ENCODE measurements at regions not wholly inside any gene's neighbourhood (a gene's known extent, or its start where the extent isn't known, plus 50 kb on each side); places are given as distances from the start of the nearest gene placed in this dataset.
"Not testable (repeated sequence)": the region's sequence is repeated elsewhere in the genome, so short reads cannot be mapped to it uniquely, and the experiment has no call there.

- not testable (repeated sequence) for H3K4me3 Mint-ChIP-seq (ENCODE audit: unreplicated experiment)
- H3K4me1 Mint-ChIP-seq (ENCODE audit: unreplicated experiment): peaks cover 13% of the 10 kb centered on the region
Measured at GRCh38 chr1:146401281-146401825, 172.5 kb upstream of the NOTCH2NLA start.

GRCh38 chr1:146400173-146401121 lies 171.6 kb upstream of the NOTCH2NLA start:
- not testable (repeated sequence) for H3K27me3 Mint-ChIP-seq (ENCODE audit: unreplicated experiment); H3K9me3 Mint-ChIP-seq (ENCODE audit: unreplicated experiment); H3K36me3 Mint-ChIP-seq (ENCODE audit: low read depth, unreplicated experiment)
- peak; percentile 18 for DNase-seq (ENCODE audit: low spot score)
- H3K4me3 Mint-ChIP-seq (ENCODE audit: unreplicated experiment): peak overlapping the region; percentile 23
- peak overlapping the region; percentile 95 for H3K27ac Mint-ChIP-seq (ENCODE audit: unreplicated experiment)
- peaks cover 13% of the 10 kb centered on the region for H3K4me1 Mint-ChIP-seq (ENCODE audit: unreplicated experiment)

More at GRCh38 chr1:146401281-146401825, 172.5 kb upstream of the NOTCH2NLA start:
- DNase-seq (ENCODE audit: low spot score); H3K9me3 Mint-ChIP-seq (ENCODE audit: unreplicated experiment); H3K36me3 Mint-ChIP-seq (ENCODE audit: low read depth, unreplicated experiment); H3K27me3 Mint-ChIP-seq (ENCODE audit: unreplicated experiment): not testable (repeated sequence)
- peak overlapping the region; percentile 95 for H3K27ac Mint-ChIP-seq (ENCODE audit: unreplicated experiment)
- TF ChIP-seq CTCF (IDR thresholded peaks at IDR 0.05; ENCODE audit: unreplicated experiment): peak; percentile 47

GRCh38 chr1:146399225-146399624 lies 170.4 kb upstream of the NOTCH2NLA start:
- not testable (repeated sequence) for H3K9me3 Mint-ChIP-seq (ENCODE audit: unreplicated experiment); H3K4me3 Mint-ChIP-seq (ENCODE audit: unreplicated experiment); H3K36me3 Mint-ChIP-seq (ENCODE audit: low read depth, unreplicated experiment); DNase-seq (ENCODE audit: low spot score); H3K27ac Mint-ChIP-seq (ENCODE audit: unreplicated experiment); H3K27me3 Mint-ChIP-seq (ENCODE audit: unreplicated experiment)
- peaks cover 13% of the 10 kb centered on the region for H3K4me1 Mint-ChIP-seq (ENCODE audit: unreplicated experiment)

GRCh38 chr1:146396801-146397200 lies 168.0 kb upstream of the NOTCH2NLA start:
- DNase-seq (ENCODE audit: low spot score); H3K9me3 Mint-ChIP-seq (ENCODE audit: unreplicated experiment); H3K27me3 Mint-ChIP-seq (ENCODE audit: unreplicated experiment): not testable (repeated sequence)

GRCh38 chr1:146396242-146396641 lies 167.4 kb upstream of the NOTCH2NLA start:
- H3K36me3 Mint-ChIP-seq (ENCODE audit: low read depth, unreplicated experiment); H3K9me3 Mint-ChIP-seq (ENCODE audit: unreplicated experiment); H3K27ac Mint-ChIP-seq (ENCODE audit: unreplicated experiment); H3K4me3 Mint-ChIP-seq (ENCODE audit: unreplicated experiment); H3K27me3 Mint-ChIP-seq (ENCODE audit: unreplicated experiment); DNase-seq (ENCODE audit: low spot score): not testable (repeated sequence)
- H3K4me1 Mint-ChIP-seq (ENCODE audit: unreplicated experiment): peaks cover 10% of the 10 kb centered on the region

More at GRCh38 chr1:146396801-146397200, 168.0 kb upstream of the NOTCH2NLA start:
- not testable (repeated sequence) for H3K36me3 Mint-ChIP-seq (ENCODE audit: low read depth, unreplicated experiment); H3K27ac Mint-ChIP-seq (ENCODE audit: unreplicated experiment); H3K4me3 Mint-ChIP-seq (ENCODE audit: unreplicated experiment)
- peaks cover 13% of the 10 kb centered on the region for H3K4me1 Mint-ChIP-seq (ENCODE audit: unreplicated experiment)

- not testable (repeated sequence) for DNase-seq (ENCODE audit: low spot score); H3K9me3 Mint-ChIP-seq (ENCODE audit: unreplicated experiment); H3K27me3 Mint-ChIP-seq (ENCODE audit: unreplicated experiment); H3K4me1 Mint-ChIP-seq (ENCODE audit: unreplicated experiment); H3K36me3 Mint-ChIP-seq (ENCODE audit: low read depth, unreplicated experiment); H3K27ac Mint-ChIP-seq (ENCODE audit: unreplicated experiment); H3K4me3 Mint-ChIP-seq (ENCODE audit: unreplicated experiment)
Measured at GRCh38 chr1:146393796-146394195, 165.0 kb upstream of the NOTCH2NLA start.

GRCh38 chr1:146393154-146393553 lies 164.3 kb upstream of the NOTCH2NLA start:
- not testable (repeated sequence) for H3K4me1 Mint-ChIP-seq (ENCODE audit: unreplicated experiment); H3K36me3 Mint-ChIP-seq (ENCODE audit: low read depth, unreplicated experiment); H3K4me3 Mint-ChIP-seq (ENCODE audit: unreplicated experiment); H3K27me3 Mint-ChIP-seq (ENCODE audit: unreplicated experiment); DNase-seq (ENCODE audit: low spot score); H3K27ac Mint-ChIP-seq (ENCODE audit: unreplicated experiment); H3K9me3 Mint-ChIP-seq (ENCODE audit: unreplicated experiment)

- not testable (repeated sequence) for H3K4me3 Mint-ChIP-seq (ENCODE audit: unreplicated experiment); DNase-seq (ENCODE audit: low spot score); H3K36me3 Mint-ChIP-seq (ENCODE audit: low read depth, unreplicated experiment); H3K9me3 Mint-ChIP-seq (ENCODE audit: unreplicated experiment); H3K27me3 Mint-ChIP-seq (ENCODE audit: unreplicated experiment); H3K27ac Mint-ChIP-seq (ENCODE audit: unreplicated experiment)
- peaks cover 11% of the 10 kb centered on the region for H3K4me1 Mint-ChIP-seq (ENCODE audit: unreplicated experiment)
Measured at GRCh38 chr1:146389178-146389577, 160.4 kb upstream of the NOTCH2NLA start.

GRCh38 chr1:146387750-146388469 lies 159.1 kb upstream of the NOTCH2NLA start:
- DNase-seq (ENCODE audit: low spot score); H3K36me3 Mint-ChIP-seq (ENCODE audit: low read depth, unreplicated experiment); H3K27me3 Mint-ChIP-seq (ENCODE audit: unreplicated experiment); H3K9me3 Mint-ChIP-seq (ENCODE audit: unreplicated experiment): not testable (repeated sequence)
- peaks cover 11% of the 10 kb centered on the region for H3K4me1 Mint-ChIP-seq (ENCODE audit: unreplicated experiment)
- H3K27ac Mint-ChIP-seq (ENCODE audit: unreplicated experiment): peak overlapping the region; percentile 61
- peak overlapping the region; percentile 15 for H3K4me3 Mint-ChIP-seq (ENCODE audit: unreplicated experiment)

GRCh38 chr1:146386851-146387749 lies 158.3 kb upstream of the NOTCH2NLA start:
- not testable (repeated sequence) for H3K9me3 Mint-ChIP-seq (ENCODE audit: unreplicated experiment); H3K27me3 Mint-ChIP-seq (ENCODE audit: unreplicated experiment); H3K36me3 Mint-ChIP-seq (ENCODE audit: low read depth, unreplicated experiment)
- Mint-ChIP-seq H3K4me1 (ENCODE audit: unreplicated experiment) (peaks cover 11% of the 10 kb centered on the region), H3K4me3 (ENCODE audit: unreplicated experiment) (peak overlapping the region; percentile 95), H3K27ac (ENCODE audit: unreplicated experiment) (peak overlapping the region; percentile 100)
- DNase-seq (ENCODE audit: low spot score): peak; percentile 31

Measured in endothelial cell (in vitro differentiated cells).